Gastroesophageal sphincter (tissue), 4 donors: ENCODE measurements at regions not wholly inside any gene's neighbourhood (a gene's known extent, or its start where the extent isn't known, plus 50 kb on each side); places are given as distances from the start of the nearest gene placed in this dataset.

Experiments used
- ATAC-seq: fragments of 150-250 bp; one replicate; pipeline ENCODE4 v1.9.1; 2016; ENCODE audit warnings: mild to moderate bottlenecking, moderate library complexity
- H3K27ac ChIP-seq, 4 donors: fragments of 200-600 bp; sonication (generic) in 3 of 4; 1 replicate in 3 of 4; 2 replicates in 1 of 4; pipeline ENCODE4 v1.5.1; 2016 to 2019
- H3K27me3 ChIP-seq: fragments of 200-600 bp; sonication (generic); one replicate; pipeline ENCODE4 v1.5.1; 2019
- H3K36me3 ChIP-seq, 2 donors: fragments of 200-600 bp; sonication (generic); one replicate each; pipeline ENCODE4 v1.5.1; 2019; ENCODE audit warnings: control low read depth in 1 of 2
- H3K4me1 ChIP-seq, 3 donors: fragments of 200-600 bp; sonication (generic); 1 replicate in 2 of 3; 2 replicates in 1 of 3; pipeline ENCODE4 v1.5.1; 2016 to 2019; ENCODE audit warnings: control low read depth in 2 of 3
- H3K4me3 ChIP-seq, 2 donors: fragments of 200-600 bp; sonication (generic); one replicate each; pipeline ENCODE4 v1.5.1; 2019; ENCODE audit warnings: mild to moderate bottlenecking in 1 of 2, moderate library complexity in 1 of 2
- H3K9me3 ChIP-seq, 3 donors: fragments of 200-600 bp; sonication (generic); one replicate each; pipeline ENCODE4 v1.5.1; 2017 to 2019; ENCODE audit warnings: control low read depth in 2 of 3
- CTCF ChIP-seq, 4 experiments: fragments of 200-600 bp in 2 of 4; fragments of 450-650 bp in 2 of 4; sonication (generic) in 1 of 4; IDR thresholded peaks; one replicate each; pipeline ENCODE4 v1.5.1; 2017 to 2019; ENCODE audit warnings: antibody characterized with exemption in 4 of 4, mild to moderate bottlenecking in 2 of 4, moderate library complexity in 2 of 4
- EP300 ChIP-seq: sonication (generic); formaldehyde crosslinking; IDR thresholded peaks from one replicate; pipeline ENCODE4 v1.6.1; 2017; ENCODE audit warnings: antibody characterized with exemption, mild to moderate bottlenecking
- POLR2A ChIP-seq, 2 donors: fragments of 450-650 bp; IDR thresholded peaks; one replicate each; pipeline ENCODE4 v1.6.1; 2017; ENCODE audit warnings: antibody characterized with exemption in 2 of 2, mild to moderate bottlenecking in 2 of 2, moderate library complexity in 1 of 2
- POLR2AphosphoS5 ChIP-seq: sonication (generic); formaldehyde crosslinking; IDR thresholded peaks from one replicate; pipeline ENCODE4 v1.6.1; 2017; ENCODE audit warnings: antibody characterized with exemption
- WGBS, 2 donors: methylation state at CpG; one replicate each; pipeline ENCODE4 v1.1.5; 2018; ENCODE audit warnings: low coverage in 1 of 2; 5-methylcytosine and 5-hydroxymethylcytosine counted together

GRCh38 chr20:48350313-48350988 lies 477.3 kb downstream of the PREX1 start:
- no peak for TF ChIP-seq POLR2A (IDR thresholded peaks at IDR 0.05)
- TF ChIP-seq CTCF (IDR thresholded peaks at IDR 0.05), result peak in 1 of 4 experiments; percentile 12
- TF ChIP-seq POLR2AphosphoS5, result no peak
- TF ChIP-seq EP300, result no peak
- no peaks in the 10 kb centered on the region for H3K27me3 ChIP-seq
- 64 to 93% methylated on average over 4 to 5 of the region's 5 CpGs for WGBS, 2 donors
- no peaks in the 10 kb centered on the region for H3K36me3 ChIP-seq
- H3K4me1 ChIP-seq, result no peaks in the 10 kb centered on the region
- no peak for ATAC-seq
- H3K27ac ChIP-seq, result no peak overlapping the region
- H3K9me3 ChIP-seq, result peaks cover 0 to 8% (median 0%) of the 10 kb centered on the region in 3 donors
- H3K4me3 ChIP-seq, result no peak overlapping the region

GRCh38 chr20:48349656-48350055 lies 478.1 kb downstream of the PREX1 start:
- Histone ChIP-seq H3K4me3 (no peak overlapping the region), H3K4me1 (no peaks in the 10 kb centered on the region), H3K27ac (no peak overlapping the region), H3K27me3 (no peaks in the 10 kb centered on the region), H3K36me3 (no peaks in the 10 kb centered on the region), H3K9me3 (peaks cover 0 to 8% (median 0%) of the 10 kb centered on the region in 3 donors)
- whole genome bisulfite sequencing, 2 donors, result 63 to 78% methylated on average over 3 to 4 of the region's 4 CpGs
- TF ChIP-seq POLR2A (IDR thresholded peaks at IDR 0.05) (no peak), CTCF (IDR thresholded peaks at IDR 0.05) (no peak), EP300 (no peak), POLR2AphosphoS5 (no peak)
- ATAC-seq, result no peak

- H3K9me3 ChIP-seq, result no peaks in the 10 kb centered on the region
- WGBS, 2 donors, result 89 to 100% methylated on average over 2 to 3 of the region's 3 CpGs
- H3K27ac ChIP-seq, result no peak overlapping the region
- no peaks in the 10 kb centered on the region for H3K4me1 ChIP-seq
- no peaks in the 10 kb centered on the region for H3K27me3 ChIP-seq
- ATAC-seq, result no peak
- no peak for TF ChIP-seq POLR2A (IDR thresholded peaks at IDR 0.05)
- no peak for TF ChIP-seq CTCF (IDR thresholded peaks at IDR 0.05)
- no peak for TF ChIP-seq EP300
- no peak for TF ChIP-seq POLR2AphosphoS5
- H3K4me3 ChIP-seq, result no peak overlapping the region
- no peaks in the 10 kb centered on the region for H3K36me3 ChIP-seq
These were observed 479.8 kb downstream of the PREX1 start for GRCh38 chr20:48348022-48348421.

GRCh38 chr20:48342822-48343513 lies 484.8 kb downstream of the PREX1 start:
- no peak overlapping the region for H3K4me3 ChIP-seq
- H3K27ac ChIP-seq, result no peak overlapping the region
- TF ChIP-seq POLR2A (IDR thresholded peaks at IDR 0.05) (no peak), EP300 (no peak), POLR2AphosphoS5 (no peak), CTCF (IDR thresholded peaks at IDR 0.05) (no peak)
- H3K4me1 ChIP-seq, result peaks cover 0 to 21% (median 7%) of the 10 kb centered on the region in 3 donors
- WGBS, 2 donors, result 100% methylated on average over 3 of the region's 28 CpGs; no CpG with 5 or more reads in 1 of the 2 donors
- ATAC-seq, result no peak
- no peaks in the 10 kb centered on the region for H3K36me3 ChIP-seq
- no peaks in the 10 kb centered on the region for H3K27me3 ChIP-seq
- H3K9me3 ChIP-seq, result no peaks in the 10 kb centered on the region

- no peaks in the 10 kb centered on the region for H3K9me3 ChIP-seq
- no peak for ATAC-seq
- H3K27me3 ChIP-seq, result no peaks in the 10 kb centered on the region
- no peak for TF ChIP-seq POLR2AphosphoS5
- H3K36me3 ChIP-seq, result no peaks in the 10 kb centered on the region
- 85 to 100% methylated on average over 1 to 5 of the region's 6 CpGs for WGBS, 2 donors
- H3K27ac ChIP-seq, result no peak overlapping the region
- H3K4me1 ChIP-seq, result peaks cover 0 to 21% (median 7%) of the 10 kb centered on the region in 3 donors
- H3K4me3 ChIP-seq, result no peak overlapping the region
These were observed 486.9 kb downstream of the PREX1 start for GRCh38 chr20:48340883-48341281.
